Activated B cell treated with CpG ODN at 0.5 μM for 24 hours (primary cell): ENCODE measurements at regions not wholly inside any gene's neighbourhood (a gene's known extent, or its start where the extent isn't known, plus 50 kb on each side); places are given as distances from the start of the nearest gene placed in this dataset.

ENCODE experiments used
- ATAC-seq: fragments of 200-7000 bp; cut with Tn5 transposase; one replicate; pipeline ENCODE4 v1.10.0; 2021; ENCODE audit warnings: low read depth, mild to moderate bottlenecking, moderate library complexity
- CTCF ChIA-PET: fragments of 350-600 bp; sonication (Branson Sonifier 250); formaldehyde crosslinking; loops from one replicate; lab custom pipeline; 2021; ENCODE audit warnings: antibody characterized with exemption; lab: Charles Lee
- POLR2A ChIA-PET: fragments of 350-600 bp; sonication (Branson Sonifier 250); formaldehyde crosslinking; loops from one replicate; lab custom pipeline; 2021; ENCODE audit warnings: antibody characterized with exemption; lab: Charles Lee
- DNase-seq: peaks from one replicate; pipeline ENCODE4 v3.0.0; 2022
- H3K27ac Mint-ChIP-seq: one replicate; pipeline ENCODE4 v1.8.0; 2020; ENCODE audit warnings: mixed read lengths
- H3K27me3 Mint-ChIP-seq: one replicate; pipeline ENCODE4 v1.8.0; 2021; ENCODE audit warnings: mixed read lengths
- H3K36me3 Mint-ChIP-seq: one replicate; pipeline ENCODE4 v1.8.0; 2021; ENCODE audit warnings: low read depth, mixed read lengths
- H3K4me1 Mint-ChIP-seq: one replicate; pipeline ENCODE4 v1.8.0; 2021; ENCODE audit warnings: mixed read lengths
- H3K4me3 Mint-ChIP-seq: one replicate; pipeline ENCODE4 v1.8.0; 2020; ENCODE audit warnings: mild to moderate bottlenecking, mixed read lengths
- H3K9me3 Mint-ChIP-seq: one replicate; pipeline ENCODE4 v1.8.0; 2020; ENCODE audit warnings: mixed read lengths
- CTCF ChIP-seq: fragments of 200-600 bp; IDR thresholded peaks from one replicate; pipeline ENCODE4 v1.8.0; 2022; ENCODE audit warnings: antibody characterized with exemption, mild to moderate bottlenecking
- intact Hi-C: fragments of 100-400 bp; cut with micrococcal nuclease; formaldehyde crosslinking; loops from one replicate; pipeline ENCODE4 v1.15.1; 2024

- DNase-seq = no peak
- CTCF ChIA-PET = no interaction called here
These were observed 123.6 kb downstream of the MSL3 start for GRCh38 chrX:11881485-11882170.

GRCh38 chrX:11886745-11887144 is 128.7 kb downstream of the MSL3 start:
- Mint-ChIP-seq H3K4me3 (no peak overlapping the region), H3K27ac (no peak overlapping the region), H3K27me3 (no peaks in the 10 kb centered on the region), H3K4me1 (no peaks in the 10 kb centered on the region), H3K36me3 (no peaks in the 10 kb centered on the region), H3K9me3 (no peaks in the 10 kb centered on the region)
- intact Hi-C loops = no loop called here
- no peak for TF ChIP-seq CTCF
- DNase-seq = no peak
- CTCF ChIA-PET = no interaction called here
- POLR2A ChIA-PET = no interaction called here
- no peak for ATAC-seq

More at GRCh38 chrX:11881485-11882170, 123.6 kb downstream of the MSL3 start:
- intact Hi-C loops = no loop called here
- no peak for TF ChIP-seq CTCF
- H3K4me3 Mint-ChIP-seq = no peak overlapping the region
- H3K9me3 Mint-ChIP-seq = no peaks in the 10 kb centered on the region
- H3K27me3 Mint-ChIP-seq = no peaks in the 10 kb centered on the region
- ATAC-seq = no peak
- H3K36me3 Mint-ChIP-seq = no peaks in the 10 kb centered on the region
- no peaks in the 10 kb centered on the region for H3K4me1 Mint-ChIP-seq
- no peak overlapping the region for H3K27ac Mint-ChIP-seq
- POLR2A ChIA-PET = no interaction called here

GRCh38 chrX:11887175-11887574 is 129.1 kb downstream of the MSL3 start:
- Mint-ChIP-seq H3K4me1 (no peaks in the 10 kb centered on the region), H3K27ac (no peak overlapping the region), H3K4me3 (no peak overlapping the region), H3K27me3 (no peaks in the 10 kb centered on the region), H3K36me3 (no peaks in the 10 kb centered on the region), H3K9me3 (no peaks in the 10 kb centered on the region)
- no peak for DNase-seq
- intact Hi-C loops = no loop called here
- ChIA-PET POLR2A (no interaction called here), CTCF (no interaction called here)
- TF ChIP-seq CTCF = no peak
- no peak for ATAC-seq

- ATAC-seq (no peak), DNase-seq (no peak)
- no peaks in the 10 kb centered on the region for H3K4me1 Mint-ChIP-seq
- POLR2A ChIA-PET = no interaction called here
- intact Hi-C loops = no loop called here
- H3K9me3 Mint-ChIP-seq = no peaks in the 10 kb centered on the region
- H3K36me3 Mint-ChIP-seq = no peaks in the 10 kb centered on the region
- TF ChIP-seq CTCF = no peak
- H3K4me3 Mint-ChIP-seq = no peak overlapping the region
- no peaks in the 10 kb centered on the region for H3K27me3 Mint-ChIP-seq
- H3K27ac Mint-ChIP-seq = no peak overlapping the region
- CTCF ChIA-PET = no interaction called here
These were observed 130.4 kb downstream of the MSL3 start for GRCh38 chrX:11888421-11888820.

- Mint-ChIP-seq H3K9me3 (no peaks in the 10 kb centered on the region), H3K4me1 (no peaks in the 10 kb centered on the region), H3K36me3 (no peaks in the 10 kb centered on the region), H3K27ac (no peak overlapping the region), H3K27me3 (no peaks in the 10 kb centered on the region), H3K4me3 (no peak overlapping the region)
- CTCF ChIA-PET = no interaction called here
- no peak for TF ChIP-seq CTCF
- no peak for ATAC-seq
- intact Hi-C loops = no loop called here
- POLR2A ChIA-PET = no interaction called here
- DNase-seq = no peak
These were observed 131.8 kb downstream of the MSL3 start for GRCh38 chrX:11889791-11890190.
